HG03457 (cell line): ENCODE measurements at regions not wholly inside any gene's neighbourhood (a gene's known extent, or its start where the extent isn't known, plus 50 kb on each side); places are given as distances from the start of the nearest gene placed in this dataset.
"Not testable (repeated sequence)": the region's sequence is repeated elsewhere in the genome, so short reads cannot be mapped to it uniquely, and the experiment has no call there.

ENCODE experiments used
- ATAC-seq: cut with Tn5 transposase; IDR thresholded peaks from one replicate; pipeline ENCODE4 v1.9.1; 2021; ENCODE audit warnings: moderate number of reproducible peaks; ENCODE audit not compliant: unreplicated experiment

DNA sequence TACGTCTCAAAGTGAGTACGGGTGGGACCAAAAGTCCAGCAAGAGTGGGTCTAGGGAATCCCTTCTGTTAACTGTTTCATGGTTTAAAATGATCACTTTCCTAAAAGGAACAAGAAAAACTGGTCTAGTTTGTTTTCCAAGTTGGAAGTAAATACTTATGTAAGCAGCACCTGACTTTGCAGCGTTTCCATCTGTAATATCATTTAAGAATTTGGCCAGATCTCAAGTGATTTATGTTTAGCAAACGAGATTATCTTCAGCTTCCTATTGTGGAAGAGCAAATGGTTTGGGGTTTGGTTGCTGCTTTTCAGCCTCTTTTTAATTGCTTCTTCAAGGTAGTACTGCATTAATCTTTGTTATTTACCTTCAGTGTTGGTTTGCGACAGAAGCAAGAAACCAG, 50.4 kb downstream of the FHIP1A start:
- ATAC-seq: no peak

DNA sequence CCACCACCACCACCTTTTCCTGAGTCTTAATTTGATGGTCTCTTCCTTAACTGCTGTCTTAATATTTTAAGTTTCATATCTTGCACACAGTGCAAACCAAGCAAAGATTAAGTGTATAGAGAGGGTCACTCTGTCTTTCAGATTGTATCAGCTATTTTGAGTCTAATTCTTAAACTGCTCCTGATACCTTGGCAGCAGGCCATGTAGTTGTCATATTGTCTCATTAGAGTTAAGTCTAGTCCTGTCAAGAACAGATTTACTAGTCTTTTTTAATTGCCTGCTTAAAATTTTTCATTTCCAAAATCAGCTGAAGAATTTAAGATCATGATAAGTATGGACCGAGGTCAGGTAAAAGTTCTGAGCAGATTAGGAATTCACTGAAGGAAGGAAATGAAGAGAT, 51.5 kb downstream of the FHIP1A start:
- no peak for ATAC-seq

DNA sequence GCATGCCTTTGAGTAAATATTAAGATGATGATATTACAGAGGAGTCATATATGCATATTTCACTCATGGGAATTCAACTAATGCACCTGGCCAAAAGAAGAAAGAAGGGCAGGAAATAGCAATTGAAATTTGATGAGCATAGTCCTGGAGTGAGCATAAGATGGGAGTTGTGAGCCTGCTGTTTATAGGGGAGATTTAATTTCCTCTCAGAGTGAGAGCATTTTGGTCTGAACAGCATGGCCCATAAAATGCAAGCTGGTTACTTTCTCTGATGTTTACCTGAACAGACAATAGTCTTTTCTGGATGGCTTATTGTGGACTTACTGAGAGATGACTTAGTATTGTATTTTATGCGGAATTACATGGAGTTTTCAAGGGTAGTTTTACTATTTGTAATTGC, 53.6 kb downstream of the FHIP1A start:
- no peak for ATAC-seq

DNA sequence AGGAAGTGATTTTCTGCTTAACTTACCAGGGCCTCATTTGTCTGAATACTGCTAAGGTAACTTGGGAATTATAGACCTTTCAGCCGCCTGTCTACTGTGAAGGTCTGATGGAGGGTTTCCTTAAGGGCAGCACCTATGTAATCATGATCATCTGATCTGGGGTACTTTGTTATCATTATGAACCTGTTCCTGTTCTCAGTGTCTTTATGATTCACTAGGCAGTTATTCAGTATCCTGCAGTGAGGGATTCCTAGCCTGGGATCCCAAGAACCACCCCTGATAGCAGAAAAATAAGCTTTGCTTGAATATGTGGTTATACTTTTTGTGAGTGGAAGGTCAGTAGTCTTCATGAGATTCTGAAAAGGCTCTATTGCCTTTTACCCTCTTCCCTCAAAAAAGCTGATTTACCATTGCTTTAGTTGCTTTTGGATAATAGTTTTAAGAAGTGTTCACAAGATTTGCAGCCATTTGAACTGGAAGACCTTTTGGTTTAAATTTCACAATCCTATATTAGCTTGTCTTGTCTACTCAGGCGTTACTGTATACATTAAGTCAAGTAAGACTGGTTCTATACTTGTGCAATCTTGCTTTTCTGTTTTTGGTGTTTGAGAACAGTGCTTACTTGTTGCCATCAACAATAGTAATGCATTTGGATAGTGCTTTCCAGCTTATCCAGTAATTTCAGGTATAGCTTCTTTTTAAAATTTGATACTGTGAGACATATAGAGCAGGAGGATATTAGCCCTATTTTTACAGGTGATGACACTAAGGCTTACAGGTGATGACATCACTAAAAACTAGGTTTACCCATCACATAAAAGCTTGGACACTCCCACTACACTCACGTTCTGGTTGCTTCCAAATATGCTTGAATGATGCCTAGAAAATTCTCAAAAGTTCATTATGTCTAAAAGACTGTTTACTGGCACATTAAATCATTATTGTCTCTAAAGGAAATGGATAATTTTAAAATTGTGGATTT, 60.0 kb downstream of the FHIP1A start:
- ATAC-seq: no peak

DNA sequence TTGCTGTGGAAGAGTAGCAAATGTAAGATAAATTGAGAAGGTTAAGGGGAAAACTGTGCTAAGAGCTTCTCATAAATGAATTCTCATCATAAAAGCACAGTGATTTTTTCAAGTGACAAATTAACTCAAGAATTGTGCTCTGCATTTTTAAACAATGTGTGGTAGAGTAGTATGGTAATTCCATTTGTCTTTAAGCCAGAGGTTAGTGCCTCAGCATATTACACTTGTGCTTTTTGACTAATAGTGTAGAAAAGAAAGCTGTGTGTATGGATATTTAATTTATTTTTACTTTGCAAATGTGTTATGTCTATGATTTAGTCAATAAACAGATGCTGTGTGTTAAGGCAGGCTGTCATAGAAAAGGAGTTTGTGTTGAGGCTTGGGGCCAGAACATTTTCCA, 61.0 kb downstream of the FHIP1A start:
- no peak for ATAC-seq

DNA sequence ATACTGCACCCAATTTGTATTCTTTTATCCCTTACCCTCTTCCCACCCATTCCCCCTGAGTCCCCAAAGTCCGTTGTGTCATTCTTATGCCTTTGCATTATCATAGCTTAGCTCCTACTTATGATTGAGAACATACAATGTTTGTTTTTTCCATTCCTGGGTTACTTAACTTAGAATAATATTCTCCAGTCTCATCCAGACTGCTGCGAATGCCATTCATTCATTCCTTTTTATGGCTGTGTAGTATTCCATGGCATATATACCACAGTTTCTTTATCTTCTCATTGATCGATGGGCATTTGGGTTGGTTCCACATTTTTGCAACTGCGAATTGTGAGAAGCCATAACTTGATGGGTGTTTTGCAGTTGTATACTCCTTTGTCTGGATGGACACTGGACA, 62.8 kb downstream of the FHIP1A start:
- no peak for ATAC-seq

DNA sequence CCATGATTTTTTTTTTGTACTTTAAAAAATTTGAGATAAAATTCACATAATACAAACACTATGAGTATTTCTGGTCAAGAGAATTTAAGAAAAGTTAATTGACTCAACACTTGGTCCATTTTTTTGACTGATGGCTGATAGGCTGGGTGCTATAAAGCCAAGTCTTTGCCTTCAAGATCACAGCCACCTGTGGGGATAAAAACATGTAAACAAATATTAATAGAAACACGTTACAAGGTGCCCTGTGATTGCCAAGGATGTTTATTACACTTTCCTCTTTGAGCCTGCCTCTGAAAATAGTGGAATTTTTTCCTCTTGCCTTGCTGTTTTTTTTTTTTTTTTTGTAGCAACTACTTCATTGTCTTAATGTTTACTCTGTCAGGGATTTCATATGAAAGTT, 63.3 kb downstream of the FHIP1A start:
- no peak for ATAC-seq

DNA sequence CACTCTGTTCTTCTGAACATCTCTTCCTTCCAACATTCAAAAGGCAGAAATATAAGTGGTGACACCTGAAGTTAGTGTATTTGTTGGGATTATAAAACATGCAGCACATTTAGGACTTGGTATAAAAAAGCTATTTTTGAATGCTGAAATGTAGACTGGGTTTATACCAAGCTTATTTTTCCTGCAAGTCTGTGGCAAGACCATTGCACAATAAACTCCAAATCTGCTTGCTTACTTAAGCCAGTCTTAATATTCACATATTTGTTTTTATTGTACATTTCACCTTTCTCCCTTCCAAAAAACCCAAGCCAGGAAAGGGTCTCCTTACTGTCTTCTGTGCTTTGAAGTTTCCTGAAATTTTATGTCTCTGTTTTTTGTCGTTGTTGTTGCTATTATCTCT, 63.7 kb downstream of the FHIP1A start:
- ATAC-seq: no peak

DNA sequence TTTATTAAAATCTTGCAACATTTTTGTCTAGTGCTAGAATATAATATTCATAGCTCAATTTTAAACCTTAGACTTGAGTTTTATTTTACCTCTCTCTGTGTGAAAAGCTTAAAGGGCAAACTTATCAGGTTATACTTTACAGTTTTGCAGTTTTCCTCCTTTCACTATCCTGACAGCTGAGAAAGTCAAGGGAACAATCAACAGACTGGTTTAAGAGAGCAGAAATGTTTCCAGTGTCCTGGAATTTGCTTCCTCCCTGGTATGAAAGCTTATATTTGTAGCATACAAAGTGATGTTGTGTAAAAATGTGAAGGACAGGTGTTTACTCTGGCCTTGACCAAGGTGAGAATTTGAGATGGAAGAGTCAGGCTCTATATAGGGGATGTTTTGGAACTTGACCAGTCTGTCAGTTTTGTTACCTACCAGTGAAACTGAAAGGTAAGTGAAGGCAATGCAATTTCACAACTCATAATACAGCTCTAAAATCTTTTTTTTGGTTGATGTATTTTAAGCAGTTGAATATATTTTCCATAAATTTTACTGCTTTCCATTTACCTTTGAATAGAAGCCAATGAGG, 64.6 kb downstream of the FHIP1A start:
- ATAC-seq: no peak

DNA sequence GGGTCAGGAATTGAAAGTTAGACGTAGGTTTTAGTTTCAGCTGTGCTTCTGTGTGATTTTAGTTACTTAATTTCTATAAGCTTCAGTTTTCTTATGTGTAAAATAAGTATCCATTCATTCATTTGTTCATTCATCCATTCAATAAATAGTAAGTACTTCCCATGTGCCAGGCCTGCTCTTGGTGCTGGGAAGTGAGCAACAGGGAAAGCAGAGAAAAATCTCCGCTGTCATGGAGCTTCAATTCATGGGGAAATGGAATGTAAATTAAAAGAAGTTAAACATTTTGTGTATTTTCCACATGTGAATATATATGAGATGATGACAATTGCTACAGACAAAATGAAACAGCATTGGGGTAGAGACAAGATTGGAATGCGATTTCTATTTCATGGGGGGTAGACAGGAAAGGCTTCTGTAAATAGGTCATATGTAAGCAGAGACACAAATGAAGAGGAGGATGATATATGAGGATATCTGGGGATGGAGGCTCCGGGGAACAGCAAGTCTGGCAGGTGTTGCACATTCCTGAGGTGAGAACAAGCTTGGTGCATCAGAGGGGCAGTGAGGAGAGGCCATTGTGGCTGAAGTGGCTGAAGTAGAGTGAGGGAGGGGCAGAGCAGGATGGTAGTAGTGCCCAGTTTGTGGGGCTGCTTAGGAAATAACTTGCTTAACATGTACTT, 66.2 kb downstream of the FHIP1A start:
- no peak for ATAC-seq

DNA sequence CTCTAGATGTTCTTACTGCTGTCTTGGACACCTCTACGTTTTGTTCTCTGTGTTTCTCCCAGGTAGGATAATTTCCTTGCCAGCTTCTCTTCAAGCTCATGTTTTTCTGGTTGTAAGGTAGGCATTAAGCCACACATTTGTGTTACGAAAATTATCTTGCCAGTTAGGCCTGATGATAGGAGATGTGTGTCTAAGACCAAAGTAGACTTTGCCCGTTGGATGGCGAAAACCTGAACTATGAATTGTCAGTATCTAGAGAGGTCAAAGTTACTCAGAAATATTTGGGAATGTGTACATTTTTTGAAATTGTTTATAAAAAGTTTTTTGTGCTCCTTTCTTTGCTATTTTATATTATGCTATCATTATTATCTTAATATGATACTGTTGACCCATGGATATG, 72.8 kb downstream of the FHIP1A start:
- no peak for ATAC-seq

DNA sequence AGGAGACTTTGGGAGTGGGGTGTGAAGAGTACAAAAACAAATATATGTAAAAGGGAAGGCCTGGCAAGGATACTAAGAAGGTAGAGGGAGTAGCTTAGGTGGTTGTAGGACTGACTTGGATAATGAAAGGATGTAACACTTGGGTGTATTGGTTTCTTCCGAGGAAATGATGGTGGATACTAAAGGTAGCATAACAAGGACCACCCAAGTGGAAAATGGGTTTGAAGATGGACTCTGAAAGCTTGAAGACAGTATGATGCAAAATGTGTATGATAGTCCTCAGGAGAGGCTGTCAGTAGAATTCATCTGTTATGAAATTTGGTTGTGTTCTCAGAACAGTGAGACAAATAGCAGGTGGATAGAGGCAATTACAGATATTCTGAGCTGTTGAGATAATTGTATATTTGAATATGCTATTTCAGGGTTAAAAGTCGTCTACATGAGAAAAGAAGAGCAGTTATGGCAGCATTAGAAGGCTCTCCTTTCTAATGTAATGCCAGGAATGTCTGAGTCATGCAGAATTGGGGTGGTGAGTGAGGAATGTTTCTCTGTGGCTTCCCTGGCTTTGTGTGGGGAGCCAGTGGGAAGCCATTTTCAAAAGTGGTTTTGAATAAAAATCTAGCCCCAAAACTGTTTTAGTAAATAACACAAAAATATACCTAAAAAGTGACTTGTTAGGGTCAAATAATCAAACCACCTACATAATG, 75.6 kb downstream of the FHIP1A start:
- ATAC-seq: no peak

DNA sequence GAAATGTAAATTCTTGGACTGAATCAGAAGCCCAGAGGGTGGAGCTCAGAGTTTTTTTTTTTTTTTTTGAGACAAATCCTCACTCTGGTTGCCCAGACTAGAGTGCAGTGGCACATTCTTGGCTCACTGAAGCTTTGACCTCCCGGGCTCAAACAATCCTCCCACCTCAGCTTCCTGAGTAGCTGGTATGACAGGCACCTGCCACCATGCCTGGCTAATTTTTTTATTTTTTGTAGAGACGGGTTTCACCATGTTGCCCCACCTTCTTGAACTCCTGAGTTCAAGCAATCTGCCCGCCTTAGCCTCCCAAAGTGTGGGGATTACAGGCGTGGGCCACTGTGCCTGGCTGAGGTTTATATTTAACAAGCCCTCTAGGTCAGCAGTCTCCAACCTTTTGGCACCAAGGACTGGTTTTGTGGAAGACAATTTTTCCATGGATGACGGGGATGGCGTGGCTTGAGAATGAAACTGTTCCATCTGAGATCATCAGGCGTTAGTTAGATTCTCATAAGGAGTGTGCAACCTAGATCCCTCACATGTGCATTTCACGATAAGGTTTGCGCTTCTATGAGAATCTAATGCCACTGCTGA, 76.7 kb downstream of the FHIP1A start:
- no peak for ATAC-seq

DNA sequence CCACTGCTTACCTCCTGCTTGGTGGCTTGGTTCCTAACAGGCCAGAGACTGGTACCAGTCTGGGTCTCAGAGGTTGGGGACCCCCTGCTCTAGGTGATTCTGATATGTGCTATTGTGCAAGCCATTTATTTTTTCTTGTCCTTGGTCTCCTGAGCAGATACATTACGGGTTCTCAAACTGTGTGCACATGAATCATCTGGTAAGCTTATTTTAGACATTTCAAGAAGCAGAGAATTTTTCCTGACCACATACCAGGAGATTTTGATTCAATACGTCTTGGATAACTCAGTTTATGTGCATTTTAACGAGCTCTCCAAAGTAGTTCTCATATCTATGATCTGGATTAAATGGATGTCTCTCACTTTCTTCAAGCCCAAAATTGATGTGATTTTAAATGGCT, 77.2 kb downstream of the FHIP1A start:
- ATAC-seq: no peak

DNA sequence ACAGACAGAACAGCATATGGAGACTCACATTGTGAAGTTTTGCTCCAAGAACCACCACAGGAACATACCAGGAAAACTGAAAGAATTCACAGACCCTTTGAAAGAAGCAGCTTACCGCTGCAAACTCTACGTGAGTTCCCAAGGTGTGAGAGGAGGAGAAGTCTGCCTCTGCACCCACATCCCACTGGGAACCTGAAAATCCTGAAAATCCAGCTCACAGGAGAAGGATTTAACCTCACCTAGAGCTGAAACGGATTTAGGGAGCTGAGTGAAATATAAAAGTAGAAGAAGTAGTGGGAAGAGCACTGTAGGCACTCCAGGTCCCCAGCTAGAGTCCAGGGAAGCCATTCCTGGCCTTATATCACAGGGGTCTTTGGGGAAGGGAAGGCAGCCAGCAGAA, 80.0 kb downstream of the FHIP1A start:
- no peak for ATAC-seq

DNA sequence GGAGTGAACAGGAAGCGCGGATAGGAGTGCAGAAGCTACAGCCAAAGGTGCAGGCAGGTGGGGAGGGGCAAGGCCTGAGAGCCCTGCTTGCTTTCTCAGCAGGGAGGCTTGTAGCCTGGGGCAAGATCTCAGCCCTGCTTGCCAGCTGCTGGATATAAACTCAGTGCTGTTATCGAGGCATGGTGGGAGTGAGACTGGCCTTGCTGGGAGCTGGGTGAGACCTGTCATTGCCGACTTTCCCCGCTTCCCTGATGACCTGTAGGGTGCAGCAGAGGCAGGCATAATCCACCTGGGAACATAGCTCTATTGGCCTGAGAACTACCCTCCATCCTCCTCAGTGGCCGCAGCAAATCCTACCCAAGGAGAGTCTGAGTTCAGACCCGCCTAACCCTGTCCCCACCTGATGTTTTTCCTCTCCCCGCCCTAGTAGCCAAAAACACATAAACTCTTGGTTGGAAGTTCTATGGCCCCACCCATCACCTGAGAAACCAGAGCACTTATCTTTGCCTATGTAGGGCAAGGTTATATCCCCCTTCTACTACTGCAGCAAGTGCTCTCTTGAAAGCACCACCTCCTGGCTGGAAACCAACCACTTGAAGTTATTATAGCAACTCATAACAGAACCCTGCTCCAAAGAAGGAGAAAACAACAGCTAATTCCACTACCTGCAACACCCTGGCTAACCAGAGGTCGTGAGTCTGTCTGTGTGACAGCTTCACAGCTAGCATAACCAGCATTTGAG, 80.7 kb downstream of the FHIP1A start:
- no peak for ATAC-seq

DNA sequence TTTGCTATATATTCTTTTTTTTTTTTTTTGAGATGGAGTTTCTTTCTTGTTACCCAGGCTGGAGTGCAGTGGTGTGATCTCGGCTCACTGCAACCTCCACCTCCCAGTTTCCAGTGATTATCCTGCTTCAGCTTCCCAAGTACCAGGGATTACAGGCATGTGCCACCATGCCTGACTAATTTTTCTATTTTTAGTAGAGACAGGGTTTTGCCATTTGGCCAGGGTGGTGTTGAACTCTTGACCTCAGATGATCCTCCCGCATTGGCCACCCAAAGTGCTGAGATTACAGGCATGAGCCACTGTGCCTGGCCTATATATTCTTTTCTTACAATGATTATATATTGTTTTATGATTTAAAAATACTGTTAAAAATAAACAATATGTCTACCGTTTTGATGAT, 86.6 kb downstream of the FHIP1A start:
- not testable (repeated sequence) for ATAC-seq

DNA sequence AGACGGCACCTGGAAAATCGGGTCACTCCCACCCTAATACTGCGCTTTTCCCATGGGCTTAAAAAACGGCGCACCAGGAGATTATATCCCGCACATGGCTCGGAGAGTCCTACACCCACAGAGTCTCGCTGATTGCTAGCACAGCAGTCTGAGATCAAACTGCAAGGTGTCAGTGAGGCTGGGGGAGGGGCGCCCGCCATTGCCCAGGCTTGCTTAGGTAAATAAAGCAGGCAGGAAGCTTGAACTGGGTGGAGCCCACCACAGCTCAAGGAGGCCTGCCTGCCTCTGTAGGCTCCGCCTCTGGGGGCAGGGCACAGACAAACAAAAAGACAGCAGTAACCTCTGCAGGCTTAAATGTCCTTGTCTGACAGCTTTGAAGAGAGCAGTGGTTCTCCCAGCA, 102.6 kb downstream of the FHIP1A start:
- not testable (repeated sequence) for ATAC-seq

DNA sequence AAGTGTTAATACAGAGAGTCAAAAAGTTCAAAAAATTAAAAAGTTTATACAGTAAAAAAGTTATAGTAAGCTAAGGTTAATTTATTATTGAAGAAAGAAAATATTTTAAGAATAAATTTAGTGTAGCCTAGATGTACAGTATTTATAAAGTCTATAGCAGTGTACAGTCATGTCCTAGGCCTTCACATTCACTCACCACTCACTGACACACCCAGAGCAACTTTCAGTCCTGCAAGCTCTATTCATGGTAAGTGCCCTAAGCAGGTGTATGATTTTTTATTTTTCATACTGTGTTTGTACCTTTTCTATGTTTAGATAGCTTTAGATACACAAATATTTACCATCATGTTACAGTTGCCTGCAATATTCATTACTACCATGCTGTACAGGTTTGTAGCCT, 108.9 kb downstream of the FHIP1A start:
- ATAC-seq: no peak

DNA sequence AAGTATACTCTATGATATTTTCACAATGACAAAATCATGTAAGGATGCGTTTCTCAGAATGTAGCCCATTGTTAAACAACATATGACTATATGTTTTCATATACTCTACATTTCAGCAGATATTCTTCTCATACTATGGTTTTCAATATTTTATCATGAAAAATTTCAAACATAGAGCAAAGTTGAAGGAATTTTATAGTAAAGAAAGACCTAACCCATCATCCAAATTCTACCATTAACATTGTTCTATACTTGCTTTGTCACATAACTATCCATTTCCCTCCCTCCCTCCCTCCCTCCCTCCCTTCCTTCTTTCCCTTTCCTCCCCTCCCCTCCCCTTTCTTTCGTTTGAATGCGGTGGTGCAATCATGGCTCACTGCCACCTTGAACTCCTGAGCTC, 109.4 kb downstream of the FHIP1A start:
- no peak for ATAC-seq
